Ishikawa (cell line): ENCODE measurements at regions not wholly inside any gene's neighbourhood (a gene's known extent, or its start where the extent isn't known, plus 50 kb on each side); places are given as distances from the start of the nearest gene placed in this dataset.

Experiments
- CEBPB ChIP-seq: IDR thresholded peaks from 2 replicates; pipeline ENCODE4 v1.6.1; 2012
- CREB1 ChIP-seq: IDR thresholded peaks from 2 replicates; pipeline ENCODE4 v1.6.1; 2012; ENCODE audit warnings: low read depth
- EGR1 ChIP-seq: IDR thresholded peaks from 2 replicates; pipeline ENCODE4 v1.6.1; 2012
- EP300 ChIP-seq: IDR thresholded peaks from 2 replicates; pipeline ENCODE4 v1.6.1; 2012; ENCODE audit warnings: borderline replicate concordance
- FOXM1 ChIP-seq: IDR thresholded peaks from 2 replicates; pipeline ENCODE4 v1.6.1; 2012; ENCODE audit warnings: low read depth, borderline replicate concordance
- MAX ChIP-seq: IDR thresholded peaks from 2 replicates; pipeline ENCODE4 v1.6.1; 2012
- NFIC ChIP-seq: IDR thresholded peaks from 2 replicates; pipeline ENCODE4 v1.6.1; 2012
- RAD21 ChIP-seq: IDR thresholded peaks from 2 replicates; pipeline ENCODE4 v1.6.1; 2012; ENCODE audit warnings: low read depth
- REST ChIP-seq: IDR thresholded peaks from 2 replicates; pipeline ENCODE4 v1.6.1; 2012; ENCODE audit warnings: low read depth, mild to moderate bottlenecking
- TAF1 ChIP-seq: IDR thresholded peaks from 2 replicates; pipeline ENCODE4 v1.6.1; 2012; ENCODE audit warnings: low read depth, mild to moderate bottlenecking
- TCF12 ChIP-seq: IDR thresholded peaks from 2 replicates; pipeline ENCODE4 v1.6.1; 2012; ENCODE audit warnings: low read depth
- TEAD4 ChIP-seq: IDR thresholded peaks from 2 replicates; pipeline ENCODE4 v1.6.1; 2012
- USF1 ChIP-seq: IDR thresholded peaks from 2 replicates; pipeline ENCODE4 v1.6.1; 2012
- YY1 ChIP-seq: IDR thresholded peaks from 2 replicates; pipeline ENCODE4 v1.6.1; 2012; ENCODE audit warnings: low read depth
- ZBTB7A ChIP-seq: IDR thresholded peaks from 2 replicates; pipeline ENCODE4 v1.6.1; 2012; ENCODE audit warnings: low read depth

GRCh38 chr15:37219211-37219701, 118.9 kb upstream of the MEIS2 start:
- TF ChIP-seq TCF12 (no peak), EGR1 (no peak), CREB1 (no peak), TEAD4 (no peak), TAF1 (no peak), RAD21 (no peak), EP300 (no peak), ZBTB7A (no peak), REST (no peak), FOXM1 (no peak), CEBPB (no peak), USF1 (no peak)

GRCh38 chr15:37220949-37221670, 120.8 kb upstream of the MEIS2 start:
- no peak for TF ChIP-seq EGR1
- no peak for TF ChIP-seq TCF12
- no peak for TF ChIP-seq NFIC
- no peak for TF ChIP-seq YY1
- TF ChIP-seq MAX, result no peak
- no peak for TF ChIP-seq ZBTB7A
- TF ChIP-seq USF1, result no peak
- no peak for TF ChIP-seq TEAD4

GRCh38 chr15:37221671-37222145, 121.4 kb upstream of the MEIS2 start:
- TF ChIP-seq NFIC (no peak), TEAD4 (no peak), ZBTB7A (no peak), CEBPB (no peak), FOXM1 (no peak), CREB1 (no peak), EP300 (no peak), RAD21 (no peak), USF1 (no peak), EGR1 (no peak), TAF1 (no peak), MAX (no peak), YY1 (no peak), TCF12 (no peak), REST (no peak)

- TF ChIP-seq NFIC (no peak), TCF12 (no peak), EGR1 (no peak), YY1 (no peak), TAF1 (no peak), CREB1 (no peak), FOXM1 (no peak), REST (no peak), USF1 (no peak)
Observed at GRCh38 chr15:37223089-37223488, 122.7 kb upstream of the MEIS2 start.
